Psoas muscle (tissue), 7 donors: ENCODE measurements at regions not wholly inside any gene's neighbourhood (a gene's known extent, or its start where the extent isn't known, plus 50 kb on each side); places are given as distances from the start of the nearest gene placed in this dataset.

Experiments used
- ATAC-seq, 4 donors: fragments of 200-7000 bp; cut with Tn5 transposase; one replicate each; pipeline ENCODE4 v1.9.1; 2020; ENCODE audit warnings: moderate library complexity in 3 of 4, mild to moderate bottlenecking in 2 of 4
- DNase-seq, 2 donors: peaks; one replicate each; pipeline ENCODE4 v3.0.0-alpha.2; 2020
- H3K27ac ChIP-seq: fragments of 200-600 bp; one replicate; pipeline ENCODE4 v1.8.0; 2022
- H3K27me3 ChIP-seq, 3 donors: fragments of 200-600 bp in 1 of 3; one replicate each; pipeline versions ENCODE4 v1.6.1 to v1.8.0; 2013 to 2022; ENCODE audit warnings: low read length in 2 of 3, mild to moderate bottlenecking in 2 of 3, moderate library complexity in 1 of 3; ENCODE audit not compliant: insufficient read depth in 3 of 3
- H3K36me3 ChIP-seq, 2 donors: fragments of 200-600 bp in 1 of 2; one replicate each; pipeline versions ENCODE4 v1.6.1 to v1.8.0; 2013 to 2022; ENCODE audit warnings: low read depth in 1 of 2, mild to moderate bottlenecking in 1 of 2, moderate library complexity in 1 of 2; ENCODE audit not compliant: insufficient read depth in 1 of 2
- H3K4me1 ChIP-seq: fragments of 200-600 bp; one replicate; pipeline ENCODE4 v1.8.0; 2022
- H3K4me3 ChIP-seq: fragments of 200-600 bp; one replicate; pipeline ENCODE4 v1.8.0; 2022; ENCODE audit warnings: mild to moderate bottlenecking
- H3K9me3 ChIP-seq: fragments of 200-600 bp; one replicate; pipeline ENCODE4 v1.8.0; 2022
- CTCF ChIP-seq: fragments of 200-600 bp; IDR thresholded peaks from one replicate; pipeline ENCODE4 v1.8.0; 2022; ENCODE audit warnings: antibody characterized with exemption
- WGBS, 3 donors: extraction: QIAGEN DNeasy Blood & Tissue Kit; methylation state at CpG; one replicate each; pipeline versions ENCODE4 v1.1.6 to v1.1.7; 2013; 5-methylcytosine and 5-hydroxymethylcytosine counted together
- intact Hi-C, 2 donors: fragments of 100-400 bp; cut with DNase I; formaldehyde crosslinking; loops; one replicate each; pipeline versions ENCODE4 v1.11.0 to v1.14.2; 2022
- donor health status: healthy with polysubstance abuse.
- donor health status: DM: no; HTN: no; CAD: no; lungs with moderate emphysema.
- donor health status: Bipolar disorder and iron deficiency.
- donor health status: healthy.
- donor health status: DM: yes; HTN: yes; CAD: no.
- donor health status: DM: no; HTN: no; CAD: no.
- donor health status: DM: yes; HTN: yes; CAD: no.

DNA sequence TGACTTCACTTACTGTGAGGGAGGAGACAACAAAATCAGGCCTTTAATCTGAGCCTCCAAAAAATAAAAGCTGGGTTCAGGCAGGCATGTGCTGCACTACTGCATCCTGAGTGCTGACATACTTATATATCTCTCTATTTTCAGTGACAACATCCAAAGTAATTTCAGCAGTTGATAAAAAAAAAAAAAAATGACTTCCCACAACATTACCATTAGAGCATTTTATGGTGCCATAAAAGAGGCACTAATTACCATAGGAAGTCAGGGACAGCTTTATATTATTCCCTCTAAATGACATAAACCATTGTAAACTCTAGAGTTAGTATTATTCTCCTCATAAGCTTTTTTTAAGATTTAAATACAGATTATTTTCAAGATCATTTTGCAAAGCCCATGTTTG lies 346.1 kb downstream of the SLCO4C1 start:
- Histone ChIP-seq H3K9me3 (no peaks in the 10 kb centered on the region), H3K36me3 (no peaks in the 10 kb centered on the region), H3K4me3 (no peak overlapping the region), H3K27me3 (no peaks in the 10 kb centered on the region), H3K4me1 (no peaks in the 10 kb centered on the region), H3K27ac (no peak overlapping the region)
- intact Hi-C loops, result no loop called here
- ATAC-seq, result no peak
- no peak for DNase-seq
- TF ChIP-seq CTCF, result no peak

DNA sequence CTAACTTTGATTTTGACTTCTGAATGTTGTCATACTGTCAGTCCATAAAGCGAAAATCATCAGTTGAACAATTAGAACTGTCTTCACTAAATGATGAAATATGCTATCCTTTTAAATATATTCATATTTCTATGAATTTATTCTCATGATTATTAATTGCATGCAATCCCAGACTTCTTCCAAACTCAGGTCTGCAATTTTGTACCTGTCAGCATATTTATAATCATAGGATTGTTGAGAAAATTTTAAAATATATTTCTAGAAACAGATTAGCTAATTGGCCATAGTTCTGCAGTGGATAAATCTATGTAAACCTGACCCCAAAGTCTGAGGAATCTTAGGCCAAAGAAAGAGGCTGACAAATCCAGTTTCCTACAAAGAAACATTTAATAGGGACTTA lies 347.5 kb downstream of the SLCO4C1 start:
- TF ChIP-seq CTCF, result no peak
- DNase-seq (no peak), ATAC-seq (no peak)
- intact Hi-C loops, result no loop called here
- H3K9me3 ChIP-seq, result no peaks in the 10 kb centered on the region
- no peak overlapping the region for H3K4me3 ChIP-seq
- no peak overlapping the region for H3K27ac ChIP-seq
- WGBS, 3 donors, result 88 to 90% (median 89%) methylated on average over 1 of the region's 1 CpG
- no peaks in the 10 kb centered on the region for H3K36me3 ChIP-seq
- H3K27me3 ChIP-seq, result no peaks in the 10 kb centered on the region
- no peaks in the 10 kb centered on the region for H3K4me1 ChIP-seq

GRCh38 chr5:101943784-101944183 lies 352.3 kb downstream of the SLCO4C1 start:
- Histone ChIP-seq H3K27ac (no peak overlapping the region), H3K36me3 (no peaks in the 10 kb centered on the region), H3K4me3 (no peak overlapping the region), H3K9me3 (no peaks in the 10 kb centered on the region), H3K4me1 (no peaks in the 10 kb centered on the region), H3K27me3 (no peaks in the 10 kb centered on the region)
- DNase-seq, result no peak
- ATAC-seq, result no peak
- TF ChIP-seq CTCF, result no peak
- 28 to 44% (median 39%) methylated on average over 1 of the region's 1 CpG for WGBS, 3 donors
- intact Hi-C loops, result no loop called here

GRCh38 chr5:101942321-101942882 lies 353.7 kb downstream of the SLCO4C1 start:
- no peak overlapping the region for H3K4me3 ChIP-seq
- DNase-seq (no peak), ATAC-seq (no peak)
- H3K27me3 ChIP-seq, result no peaks in the 10 kb centered on the region
- H3K27ac ChIP-seq, result no peak overlapping the region
- no peak for TF ChIP-seq CTCF
- H3K36me3 ChIP-seq, result no peaks in the 10 kb centered on the region
- intact Hi-C loops, result no loop called here
- no peaks in the 10 kb centered on the region for H3K4me1 ChIP-seq
- H3K9me3 ChIP-seq, result no peaks in the 10 kb centered on the region
- 43 to 48% (median 45%) methylated on average over 8 of the region's 8 CpGs for WGBS, 3 donors

- no peaks in the 10 kb centered on the region for H3K9me3 ChIP-seq
- TF ChIP-seq CTCF, result no peak
- H3K27ac ChIP-seq, result no peak overlapping the region
- no peaks in the 10 kb centered on the region for H3K36me3 ChIP-seq
- no peak for ATAC-seq
- H3K4me1 ChIP-seq, result no peaks in the 10 kb centered on the region
- H3K4me3 ChIP-seq, result no peak overlapping the region
- no peaks in the 10 kb centered on the region for H3K27me3 ChIP-seq
- intact Hi-C loops, result no loop called here
- no peak for DNase-seq
- WGBS, 3 donors, result 67 to 93% (median 91%) methylated on average over 2 of the region's 2 CpGs
Measured at GRCh38 chr5:101937041-101937440, 359.0 kb downstream of the SLCO4C1 start.
